Tibial artery (tissue), 4 donors: ENCODE measurements at regions not wholly inside any gene's neighbourhood (a gene's known extent, or its start where the extent isn't known, plus 50 kb on each side); places are given as distances from the start of the nearest gene placed in this dataset.
A peak's percentile ranks its signal among the peaks of the same experiment; 100 is the strongest.

ENCODE experiments used
- DNase-seq, 2 donors: peaks; one replicate each; pipeline ENCODE4 v3.0.0-alpha.2; 2019
- H3K27ac ChIP-seq, 2 donors: fragments of 200-600 bp; sonication (generic) in 1 of 2; 1 replicate in 1 of 2; 2 replicates in 1 of 2; pipeline ENCODE4 v1.5.1; 2018 to 2019; ENCODE audit warnings: mild to moderate bottlenecking in 1 of 2
- H3K27me3 ChIP-seq, 2 donors: fragments of 200-600 bp; sonication (generic) in 1 of 2; one replicate each; pipeline versions ENCODE4 v1.5.1 to v1.6.0; 2016 to 2019
- H3K36me3 ChIP-seq, 3 donors: fragments of 200-600 bp; sonication (generic) in 2 of 3; one replicate each; pipeline ENCODE4 v1.5.1; 2016 to 2019; ENCODE audit warnings: mild to moderate bottlenecking in 2 of 3
- H3K4me1 ChIP-seq, 4 donors: fragments of 200-600 bp; sonication (generic) in 2 of 4; 1 replicate in 3 of 4; 2 replicates in 1 of 4; pipeline ENCODE4 v1.5.1; 2016 to 2019
- H3K4me3 ChIP-seq, 2 donors: fragments of 200-600 bp; sonication (generic) in 1 of 2; 1 replicate in 1 of 2; 2 replicates in 1 of 2; pipeline ENCODE4 v1.5.1; 2018 to 2019; ENCODE audit warnings: mild to moderate bottlenecking in 2 of 2
- H3K9me3 ChIP-seq, 3 donors: fragments of 200-600 bp; sonication (generic) in 1 of 3; one replicate each; pipeline ENCODE4 v1.5.1; 2016 to 2019
- intact Hi-C: fragments of 100-400 bp; cut with DNase I; formaldehyde crosslinking; loops from one replicate; pipeline ENCODE4 v1.15.0; 2023; ENCODE audit warnings: low total_unique reads
- TF ChIP-seq, protein P1 (sequence below), 2 experiments: fragments of 200-600 bp in 1 of 2; fragments of 450-650 bp in 1 of 2; IDR thresholded peaks; one replicate each; pipeline ENCODE4 v1.5.1; 2017 to 2019; ENCODE audit warnings: antibody characterized with exemption in 2 of 2, mild to moderate bottlenecking in 1 of 2, moderate library complexity in 1 of 2

DNA sequence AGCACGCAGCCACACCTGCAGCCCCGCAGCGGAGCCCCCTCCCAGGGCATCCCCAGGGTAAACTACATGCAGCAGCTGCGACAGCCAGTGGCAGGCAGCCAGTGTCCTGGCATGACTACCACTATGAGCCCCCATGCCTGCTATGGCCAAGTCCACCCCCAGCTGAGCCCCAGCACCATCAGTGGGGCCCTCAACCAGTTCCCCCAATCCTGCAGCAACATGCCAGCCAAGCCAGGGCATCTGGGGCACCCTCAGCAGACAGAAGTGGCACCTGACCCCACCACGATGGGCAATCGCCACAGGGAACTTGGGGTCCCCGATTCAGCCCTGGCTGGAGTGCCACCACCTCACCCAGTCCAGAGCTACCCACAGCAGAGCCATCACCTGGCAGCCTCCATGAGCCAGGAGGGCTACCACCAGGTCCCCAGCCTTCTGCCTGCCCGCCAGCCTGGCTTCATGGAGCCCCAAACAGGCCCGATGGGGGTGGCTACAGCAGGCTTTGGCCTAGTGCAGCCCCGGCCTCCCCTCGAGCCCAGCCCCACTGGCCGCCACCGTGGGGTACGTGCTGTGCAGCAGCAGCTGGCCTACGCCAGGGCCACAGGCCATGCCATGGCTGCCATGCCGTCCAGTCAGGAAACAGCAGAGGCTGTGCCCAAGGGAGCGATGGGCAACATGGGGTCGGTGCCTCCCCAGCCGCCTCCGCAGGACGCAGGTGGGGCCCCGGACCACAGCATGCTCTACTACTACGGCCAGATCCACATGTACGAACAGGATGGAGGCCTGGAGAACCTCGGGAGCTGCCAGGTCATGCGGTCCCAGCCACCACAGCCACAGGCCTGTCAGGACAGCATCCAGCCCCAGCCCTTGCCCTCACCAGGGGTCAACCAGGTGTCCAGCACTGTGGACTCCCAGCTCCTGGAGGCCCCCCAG lies 254.1 kb downstream of the GLI2 start:
- Histone ChIP-seq H3K36me3 (peaks cover 12 to 68% (median 54%) of the 10 kb centered on the region in 3 donors), H3K27me3 (no peaks in the 10 kb centered on the region), H3K4me1 (no peaks in the 10 kb centered on the region), H3K9me3 (no peaks in the 10 kb centered on the region), H3K27ac (no peak overlapping the region), H3K4me3 (no peak overlapping the region)
- TF ChIP-seq, protein P1, sequence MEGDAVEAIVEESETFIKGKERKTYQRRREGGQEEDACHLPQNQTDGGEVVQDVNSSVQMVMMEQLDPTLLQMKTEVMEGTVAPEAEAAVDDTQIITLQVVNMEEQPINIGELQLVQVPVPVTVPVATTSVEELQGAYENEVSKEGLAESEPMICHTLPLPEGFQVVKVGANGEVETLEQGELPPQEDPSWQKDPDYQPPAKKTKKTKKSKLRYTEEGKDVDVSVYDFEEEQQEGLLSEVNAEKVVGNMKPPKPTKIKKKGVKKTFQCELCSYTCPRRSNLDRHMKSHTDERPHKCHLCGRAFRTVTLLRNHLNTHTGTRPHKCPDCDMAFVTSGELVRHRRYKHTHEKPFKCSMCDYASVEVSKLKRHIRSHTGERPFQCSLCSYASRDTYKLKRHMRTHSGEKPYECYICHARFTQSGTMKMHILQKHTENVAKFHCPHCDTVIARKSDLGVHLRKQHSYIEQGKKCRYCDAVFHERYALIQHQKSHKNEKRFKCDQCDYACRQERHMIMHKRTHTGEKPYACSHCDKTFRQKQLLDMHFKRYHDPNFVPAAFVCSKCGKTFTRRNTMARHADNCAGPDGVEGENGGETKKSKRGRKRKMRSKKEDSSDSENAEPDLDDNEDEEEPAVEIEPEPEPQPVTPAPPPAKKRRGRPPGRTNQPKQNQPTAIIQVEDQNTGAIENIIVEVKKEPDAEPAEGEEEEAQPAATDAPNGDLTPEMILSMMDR (IDR thresholded peaks at IDR 0.05), result no peak
- DNase-seq, result peak; percentile 16 to 62
- intact Hi-C loops, result no loop called here

DNA sequence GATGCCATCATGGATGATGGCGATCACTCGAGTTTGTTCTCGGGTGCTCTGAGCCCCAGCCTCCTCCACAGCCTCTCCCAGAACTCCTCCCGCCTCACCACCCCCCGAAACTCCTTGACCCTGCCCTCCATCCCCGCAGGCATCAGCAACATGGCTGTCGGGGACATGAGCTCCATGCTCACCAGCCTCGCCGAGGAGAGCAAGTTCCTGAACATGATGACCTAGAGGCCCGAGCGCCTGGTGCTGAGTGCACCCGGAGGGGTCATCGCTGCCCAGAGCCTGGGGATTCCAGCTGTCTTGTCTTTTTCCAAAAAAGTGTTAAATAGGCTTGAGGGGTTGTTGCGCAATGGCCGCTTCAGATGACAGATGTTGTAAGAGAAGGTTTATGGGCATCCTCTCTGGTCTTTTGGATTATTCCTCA lies 254.8 kb downstream of the GLI2 start:
- no peaks in the 10 kb centered on the region for H3K27me3 ChIP-seq
- H3K9me3 ChIP-seq, result no peaks in the 10 kb centered on the region
- DNase-seq, result peak; percentile 63 to 64
- TF ChIP-seq, protein P1 (IDR thresholded peaks at IDR 0.05), result no peak
- H3K36me3 ChIP-seq, result peaks cover 12 to 61% (median 49%) of the 10 kb centered on the region in 3 donors
- H3K4me1 ChIP-seq, result no peaks in the 10 kb centered on the region
- intact Hi-C loops, result no loop called here
- H3K4me3 ChIP-seq, result no peak overlapping the region
- no peak overlapping the region for H3K27ac ChIP-seq

DNA sequence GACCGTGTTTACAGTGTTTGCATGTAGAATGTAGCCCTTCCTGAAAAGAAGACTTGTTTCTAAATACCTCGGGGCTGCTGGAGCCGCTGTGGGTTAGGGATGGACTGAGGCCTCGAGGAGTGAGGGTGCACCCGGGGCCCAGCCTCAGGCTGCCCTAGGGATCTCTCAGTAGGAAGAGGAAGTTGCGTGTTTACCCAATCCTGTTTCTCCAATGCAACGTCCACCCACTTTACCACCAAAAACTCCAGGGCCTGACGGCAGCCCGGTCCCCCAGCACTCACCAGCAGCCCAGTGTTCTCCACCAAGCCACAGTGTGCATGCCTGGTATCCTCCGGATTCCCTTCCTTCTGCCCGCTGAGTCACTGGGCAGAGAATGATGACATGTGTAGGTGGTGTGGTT lies 255.8 kb downstream of the GLI2 start:
- DNase-seq, result peak in 1 of 2 donors; percentile 11
- TF ChIP-seq, protein P1 (IDR thresholded peaks at IDR 0.05), result no peak
- Histone ChIP-seq H3K27ac (no peak overlapping the region), H3K4me1 (no peaks in the 10 kb centered on the region), H3K9me3 (no peaks in the 10 kb centered on the region), H3K36me3 (peaks cover 12 to 51% (median 40%) of the 10 kb centered on the region in 3 donors), H3K27me3 (no peaks in the 10 kb centered on the region), H3K4me3 (no peak overlapping the region)
- intact Hi-C loops, result no loop called here

DNA sequence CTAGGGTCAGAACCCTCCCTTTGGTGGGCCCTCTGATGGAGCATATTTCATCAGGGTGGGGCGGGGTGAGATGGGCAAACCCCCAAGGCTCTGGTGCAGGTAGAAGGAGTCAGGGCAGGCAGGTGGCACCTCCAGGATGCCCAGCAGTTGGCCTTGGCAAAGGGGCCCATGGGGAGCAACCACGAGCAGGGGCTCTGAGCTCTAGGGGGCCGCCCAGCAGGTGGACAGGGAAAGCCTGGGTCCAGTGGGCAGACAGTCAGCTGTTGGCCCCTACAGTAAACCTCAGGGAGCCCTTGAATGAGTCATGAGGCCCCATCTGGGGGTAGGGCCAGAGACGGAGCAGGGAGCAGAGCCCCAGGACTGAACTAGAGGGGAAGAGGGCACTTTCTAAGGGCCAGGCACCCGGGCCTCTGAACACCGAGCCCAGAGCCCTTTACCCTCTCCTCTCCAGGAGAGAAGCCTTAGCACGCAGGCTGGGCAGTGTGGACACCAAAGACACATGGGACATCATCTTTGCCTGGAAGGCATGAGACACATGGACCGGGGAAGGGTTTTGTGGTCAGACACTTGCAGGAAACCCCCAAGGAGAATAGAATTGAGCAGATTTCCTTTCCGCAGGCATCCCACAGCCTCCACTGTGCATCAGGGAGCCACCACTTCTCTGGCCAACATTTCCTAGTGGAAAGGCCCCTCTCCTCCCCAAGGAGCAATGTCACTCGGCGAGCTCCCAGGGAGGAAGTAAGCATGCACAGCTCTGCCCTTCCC lies 257.3 kb downstream of the GLI2 start:
- intact Hi-C loops, result no loop called here
- H3K27me3 ChIP-seq, result no peaks in the 10 kb centered on the region
- H3K4me3 ChIP-seq, result no peak overlapping the region
- TF ChIP-seq, protein P1 (IDR thresholded peaks at IDR 0.05), result no peak
- H3K27ac ChIP-seq, result no peak overlapping the region
- DNase-seq, result peak; percentile 15 to 63
- no peaks in the 10 kb centered on the region for H3K4me1 ChIP-seq
- no peaks in the 10 kb centered on the region for H3K9me3 ChIP-seq
- H3K36me3 ChIP-seq, result peaks cover 0 to 36% (median 25%) of the 10 kb centered on the region in 3 donors

DNA sequence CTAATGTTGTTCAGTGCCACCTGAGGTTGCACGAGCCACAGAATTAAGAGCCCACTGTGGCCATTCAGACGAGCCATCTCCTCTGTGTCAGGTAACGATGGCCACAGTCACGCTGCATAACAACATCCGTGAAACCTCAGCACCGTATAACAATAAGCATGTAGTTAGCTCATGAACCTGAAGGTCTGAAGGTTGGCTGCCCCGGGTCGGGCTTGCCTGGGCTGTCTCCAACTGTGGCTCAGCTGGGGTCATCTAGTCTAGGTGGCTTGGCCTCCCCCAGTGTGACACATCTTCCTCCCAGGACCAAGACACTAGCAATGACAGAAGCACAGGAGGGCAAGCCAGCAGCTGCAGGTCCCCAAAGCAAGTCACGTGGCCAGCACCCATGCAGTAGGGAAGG lies 258.0 kb downstream of the GLI2 start:
- Histone ChIP-seq H3K27ac (no peak overlapping the region), H3K4me1 (peaks cover 0 to 4% (median 0%) of the 10 kb centered on the region in 4 donors), H3K4me3 (no peak overlapping the region), H3K36me3 (peaks cover 0 to 29% (median 21%) of the 10 kb centered on the region in 3 donors), H3K27me3 (no peaks in the 10 kb centered on the region), H3K9me3 (no peaks in the 10 kb centered on the region)
- TF ChIP-seq, protein P1 (IDR thresholded peaks at IDR 0.05), result no peak
- intact Hi-C loops, result no loop called here
- DNase-seq, result peak in 1 of 2 donors; percentile 12
